ENCODE measurements at regions not wholly inside any gene's neighbourhood (a gene's known extent, or its start where the extent isn't known, plus 50 kb on each side); places are given as distances from the start of the nearest gene placed in this dataset.

DNA sequence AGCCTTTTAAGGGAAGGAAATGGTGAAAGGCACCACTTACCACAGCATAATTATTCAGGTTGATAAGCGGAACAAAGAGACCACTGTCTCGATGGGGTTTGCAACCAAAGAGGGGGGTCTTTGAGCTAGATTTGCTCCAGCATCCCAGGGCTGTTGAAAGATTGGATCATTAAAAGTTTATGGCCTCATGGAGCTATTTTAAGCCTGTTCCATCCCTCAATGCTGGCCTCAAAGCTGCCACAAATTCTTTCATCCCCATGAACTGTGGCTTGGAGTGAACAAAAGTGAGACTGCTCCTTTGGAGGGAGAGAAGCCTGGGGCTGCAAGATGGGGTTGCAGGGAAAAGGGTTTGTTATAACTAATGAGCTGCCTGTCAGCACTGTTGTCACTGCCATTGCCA lies 209.8 kb downstream of the RTL9 start:
- Mint-ChIP-seq H3K4me1 (ENCODE audit: insufficient read depth, unreplicated experiment) (peaks cover 7% of the 10 kb centered on the region), H3K27me3 (ENCODE audit: insufficient read depth, unreplicated experiment) (peaks cover 46% of the 10 kb centered on the region), H3K4me3 (ENCODE audit: unreplicated experiment) (no peak overlapping the region), H3K36me3 (ENCODE audit: insufficient read depth, unreplicated experiment) (no peaks in the 10 kb centered on the region), H3K9me3 (ENCODE audit: unreplicated experiment) (peaks cover 7% of the 10 kb centered on the region), H3K27ac (ENCODE audit: low read depth, unreplicated experiment) (no peak overlapping the region)
- no TSS peak for BruUV-seq (replicated peaks)
- DNase-seq (ENCODE audit: unreplicated experiment), result no peak
- intact Hi-C loops (cut with micrococcal nuclease), result no loop called here
- TF ChIP-seq, protein P1, sequence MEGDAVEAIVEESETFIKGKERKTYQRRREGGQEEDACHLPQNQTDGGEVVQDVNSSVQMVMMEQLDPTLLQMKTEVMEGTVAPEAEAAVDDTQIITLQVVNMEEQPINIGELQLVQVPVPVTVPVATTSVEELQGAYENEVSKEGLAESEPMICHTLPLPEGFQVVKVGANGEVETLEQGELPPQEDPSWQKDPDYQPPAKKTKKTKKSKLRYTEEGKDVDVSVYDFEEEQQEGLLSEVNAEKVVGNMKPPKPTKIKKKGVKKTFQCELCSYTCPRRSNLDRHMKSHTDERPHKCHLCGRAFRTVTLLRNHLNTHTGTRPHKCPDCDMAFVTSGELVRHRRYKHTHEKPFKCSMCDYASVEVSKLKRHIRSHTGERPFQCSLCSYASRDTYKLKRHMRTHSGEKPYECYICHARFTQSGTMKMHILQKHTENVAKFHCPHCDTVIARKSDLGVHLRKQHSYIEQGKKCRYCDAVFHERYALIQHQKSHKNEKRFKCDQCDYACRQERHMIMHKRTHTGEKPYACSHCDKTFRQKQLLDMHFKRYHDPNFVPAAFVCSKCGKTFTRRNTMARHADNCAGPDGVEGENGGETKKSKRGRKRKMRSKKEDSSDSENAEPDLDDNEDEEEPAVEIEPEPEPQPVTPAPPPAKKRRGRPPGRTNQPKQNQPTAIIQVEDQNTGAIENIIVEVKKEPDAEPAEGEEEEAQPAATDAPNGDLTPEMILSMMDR (IDR thresholded peaks at IDR 0.05; ENCODE audit: unreplicated experiment), result no peak
- ChIA-PET POLR2A (no interaction called here), CTCF (interaction anchor here (0.6 to 1.2 kb wide), 2 partner anchors 64 to 285 kb away, joined by 3 to 4 read pairs; no protein-coding TSS in a partner anchor)

DNA sequence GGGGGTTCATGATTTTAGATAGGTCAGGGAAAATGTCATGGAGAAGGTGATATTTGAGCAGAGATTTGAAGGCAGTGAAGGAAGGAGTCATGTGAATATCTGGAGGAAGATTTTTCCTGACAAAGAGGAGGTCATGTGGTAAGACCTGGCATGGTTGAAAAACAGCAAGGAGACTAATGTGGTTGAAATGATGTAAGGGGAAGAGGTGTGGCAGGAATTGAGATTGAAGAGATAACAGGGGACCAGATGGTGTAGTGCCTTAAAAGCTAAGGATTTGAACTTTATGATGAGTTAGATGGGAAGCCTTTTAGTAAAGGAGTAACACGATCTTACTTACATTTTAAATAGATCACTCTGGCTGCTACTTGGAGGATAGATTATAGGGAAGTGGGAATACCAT lies 210.9 kb downstream of the RTL9 start:
- TF ChIP-seq, protein P1 (IDR thresholded peaks at IDR 0.05; ENCODE audit: unreplicated experiment), result no peak
- peak; percentile 27 for DNase-seq (ENCODE audit: unreplicated experiment)
- peaks cover 7% of the 10 kb centered on the region for H3K9me3 Mint-ChIP-seq (ENCODE audit: unreplicated experiment)
- no TSS peak for BruUV-seq (replicated peaks)
- H3K27me3 Mint-ChIP-seq (ENCODE audit: insufficient read depth, unreplicated experiment), result peaks cover 52% of the 10 kb centered on the region
- no peaks in the 10 kb centered on the region for H3K36me3 Mint-ChIP-seq (ENCODE audit: insufficient read depth, unreplicated experiment)
- no peak overlapping the region for H3K27ac Mint-ChIP-seq (ENCODE audit: low read depth, unreplicated experiment)
- CTCF ChIA-PET, result interaction anchor here (0.6 to 1.2 kb wide), 2 partner anchors 284 to 809 kb away, joined by 3 to 4 read pairs; no protein-coding TSS in a partner anchor
- H3K4me3 Mint-ChIP-seq (ENCODE audit: unreplicated experiment), result no peak overlapping the region
- POLR2A ChIA-PET, result no interaction called here
- intact Hi-C loops (cut with micrococcal nuclease), result no loop called here
- peaks cover 7% of the 10 kb centered on the region for H3K4me1 Mint-ChIP-seq (ENCODE audit: insufficient read depth, unreplicated experiment)

DNA sequence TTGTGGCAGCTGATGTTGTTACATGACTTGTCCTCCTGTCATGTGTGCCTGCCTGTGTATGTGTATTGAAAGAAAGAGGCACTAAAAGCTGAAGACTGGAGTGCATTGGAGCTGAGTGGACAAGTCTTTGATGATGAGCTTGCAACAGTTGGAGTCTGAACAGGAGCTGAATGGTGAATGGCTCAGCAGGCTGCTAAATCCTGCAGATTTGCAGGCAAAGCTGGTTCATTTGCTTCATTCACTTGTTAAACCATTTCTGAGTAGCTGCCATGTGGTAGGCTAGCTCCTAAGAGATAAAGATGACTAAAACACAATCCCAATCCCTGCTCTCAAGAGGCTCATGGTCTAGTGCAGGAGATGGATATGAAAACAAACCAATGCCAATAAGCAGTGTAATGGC lies 217.3 kb downstream of the CHRDL1 start:
- Mint-ChIP-seq H3K9me3 (ENCODE audit: unreplicated experiment) (peaks cover 9% of the 10 kb centered on the region), H3K36me3 (ENCODE audit: insufficient read depth, unreplicated experiment) (no peaks in the 10 kb centered on the region), H3K27ac (ENCODE audit: low read depth, unreplicated experiment) (no peak overlapping the region), H3K4me1 (ENCODE audit: insufficient read depth, unreplicated experiment) (no peaks in the 10 kb centered on the region), H3K4me3 (ENCODE audit: unreplicated experiment) (no peak overlapping the region), H3K27me3 (ENCODE audit: insufficient read depth, unreplicated experiment) (peaks cover 55% of the 10 kb centered on the region)
- ChIA-PET CTCF (no interaction called here), POLR2A (no interaction called here)
- no TSS peak for BruUV-seq (replicated peaks)
- TF ChIP-seq, protein P1 (IDR thresholded peaks at IDR 0.05; ENCODE audit: unreplicated experiment), result no peak
- intact Hi-C loops (cut with micrococcal nuclease), result no loop called here
- no peak for DNase-seq (ENCODE audit: unreplicated experiment)

DNA sequence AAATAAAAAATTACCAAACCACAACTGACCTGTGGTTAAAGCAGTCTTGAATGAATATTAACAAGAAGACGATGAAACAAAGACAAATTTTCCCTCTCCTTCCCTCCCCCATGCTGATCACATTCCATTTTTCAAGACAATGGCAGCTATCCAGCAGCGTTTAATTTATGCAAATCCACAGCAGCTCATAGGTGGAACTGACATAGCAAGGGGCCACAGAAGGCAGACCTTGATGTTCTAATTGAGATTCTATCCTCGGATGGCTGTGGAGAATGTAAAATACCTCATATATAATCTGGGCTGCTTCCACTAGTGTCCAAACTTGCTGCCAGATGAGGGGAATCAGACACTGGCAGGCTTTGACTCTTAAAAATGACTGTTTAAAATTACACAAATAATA lies 211.5 kb downstream of the CHRDL1 start:
- Mint-ChIP-seq H3K4me3 (ENCODE audit: unreplicated experiment) (no peak overlapping the region), H3K27me3 (ENCODE audit: insufficient read depth, unreplicated experiment) (peaks cover 68% of the 10 kb centered on the region), H3K27ac (ENCODE audit: low read depth, unreplicated experiment) (no peak overlapping the region), H3K9me3 (ENCODE audit: unreplicated experiment) (peaks cover 9% of the 10 kb centered on the region), H3K4me1 (ENCODE audit: insufficient read depth, unreplicated experiment) (no peaks in the 10 kb centered on the region), H3K36me3 (ENCODE audit: insufficient read depth, unreplicated experiment) (no peaks in the 10 kb centered on the region)
- BruUV-seq (replicated peaks), result no TSS peak
- ChIA-PET POLR2A (no interaction called here), CTCF (no interaction called here)
- TF ChIP-seq, protein P1 (IDR thresholded peaks at IDR 0.05; ENCODE audit: unreplicated experiment), result no peak
- DNase-seq (ENCODE audit: unreplicated experiment), result no peak
- intact Hi-C loops (cut with micrococcal nuclease), result no loop called here

All from MCF 10A (cell line).